HG02870 (cell line): ENCODE measurements at regions not wholly inside any gene's neighbourhood (a gene's known extent, or its start where the extent isn't known, plus 50 kb on each side); places are given as distances from the start of the nearest gene placed in this dataset.
"Not testable (repeated sequence)": the region's sequence is repeated elsewhere in the genome, so short reads cannot be mapped to it uniquely, and the experiment has no call there.

Experiments
- ATAC-seq: cut with Tn5 transposase; IDR thresholded peaks from one replicate; pipeline ENCODE4 v1.9.1; 2021; ENCODE audit warnings: mild to moderate bottlenecking, moderate library complexity; ENCODE audit not compliant: unreplicated experiment

- no peak for ATAC-seq
Measured at GRCh38 chr7:25727446-25727845, 424.6 kb upstream of the NFE2L3 start.

- ATAC-seq = no peak
Measured at GRCh38 chr7:25727876-25728275, 424.1 kb upstream of the NFE2L3 start.

DNA sequence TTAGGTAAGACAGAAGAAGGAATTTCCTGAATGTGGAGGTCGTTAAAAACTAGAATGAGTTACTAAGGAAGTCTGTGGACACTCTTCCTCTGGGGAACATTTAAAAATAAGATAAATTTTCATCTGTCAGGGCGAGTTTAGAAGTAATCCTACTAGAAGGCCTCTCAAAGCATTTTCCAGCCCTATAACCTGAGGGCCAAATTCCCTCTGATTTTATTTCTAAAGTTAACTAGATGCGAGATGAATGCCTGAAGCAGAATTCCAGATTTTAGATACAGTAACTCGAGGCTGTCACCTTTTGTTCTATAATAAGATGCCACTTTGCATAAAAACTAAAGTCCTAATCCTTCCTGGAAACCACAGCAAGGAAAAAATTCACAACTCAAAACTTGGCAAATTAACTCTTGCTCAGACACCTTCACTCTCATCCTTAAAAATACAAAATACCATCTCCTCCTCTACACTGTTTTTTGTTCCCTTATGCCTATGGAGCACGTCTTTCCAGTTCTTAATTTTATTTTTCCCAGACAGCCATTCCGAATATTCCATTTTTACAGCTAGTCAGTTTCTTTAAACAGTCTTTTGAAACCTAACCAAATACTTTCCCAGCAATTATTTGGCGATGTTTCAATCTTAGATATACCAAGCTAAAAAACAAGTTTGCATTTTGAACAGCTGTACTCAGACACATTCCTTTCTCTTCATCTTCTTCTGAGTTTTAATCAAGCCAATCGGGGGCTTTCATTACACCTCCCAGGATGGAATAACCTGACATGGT, 420.7 kb upstream of the NFE2L3 start:
- no peak for ATAC-seq

- no peak for ATAC-seq
Measured at GRCh38 chr7:25731846-25732245, 420.2 kb upstream of the NFE2L3 start.

DNA sequence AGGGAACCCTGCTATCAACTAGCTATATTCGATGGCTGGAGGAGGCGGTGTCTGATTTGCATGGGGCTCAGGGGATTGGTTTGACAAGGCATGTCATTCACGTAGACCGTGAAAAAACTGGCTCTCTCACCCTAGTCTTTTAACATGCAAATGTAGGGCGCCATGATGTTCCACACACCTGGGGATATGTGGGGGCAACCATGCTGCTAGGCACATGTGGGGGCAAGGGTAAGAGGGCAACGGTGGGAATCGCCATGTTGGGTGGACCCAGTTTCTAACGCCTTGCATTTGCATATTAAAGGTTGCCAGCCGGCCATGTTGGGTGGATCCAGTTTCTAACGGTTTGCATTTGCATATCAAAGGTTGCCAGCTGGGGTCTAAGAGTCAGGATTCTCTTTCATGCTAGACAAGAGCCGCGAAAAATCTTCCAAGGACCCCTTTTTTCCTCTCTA, 419.2 kb upstream of the NFE2L3 start:
- no peak for ATAC-seq

DNA sequence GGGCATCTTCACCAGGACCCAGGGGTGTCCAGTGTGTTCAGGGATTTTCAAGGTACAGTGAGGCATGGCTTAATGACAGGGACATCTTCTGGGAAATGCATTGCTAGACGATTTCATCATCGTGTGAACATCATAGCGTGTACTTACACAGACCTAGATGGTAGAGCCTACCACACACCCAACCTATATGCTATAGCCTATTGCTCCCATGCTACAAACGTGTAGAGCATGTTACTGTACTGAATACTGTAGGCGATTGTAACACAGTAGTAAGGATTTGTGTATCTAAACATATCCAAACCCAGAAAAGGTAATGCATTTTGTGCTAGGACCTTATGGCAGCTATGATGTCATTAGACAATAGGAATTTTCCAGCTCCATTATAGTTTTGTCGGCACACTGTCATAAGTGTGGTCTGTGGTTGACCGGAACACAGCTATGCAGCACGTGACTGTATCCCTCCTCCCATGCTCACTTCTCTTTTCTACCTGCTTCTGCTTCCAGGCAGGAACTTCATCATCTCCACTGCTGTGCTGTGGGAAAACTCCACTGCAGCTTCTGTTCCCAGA, 416.2 kb upstream of the NFE2L3 start:
- ATAC-seq = no peak

DNA sequence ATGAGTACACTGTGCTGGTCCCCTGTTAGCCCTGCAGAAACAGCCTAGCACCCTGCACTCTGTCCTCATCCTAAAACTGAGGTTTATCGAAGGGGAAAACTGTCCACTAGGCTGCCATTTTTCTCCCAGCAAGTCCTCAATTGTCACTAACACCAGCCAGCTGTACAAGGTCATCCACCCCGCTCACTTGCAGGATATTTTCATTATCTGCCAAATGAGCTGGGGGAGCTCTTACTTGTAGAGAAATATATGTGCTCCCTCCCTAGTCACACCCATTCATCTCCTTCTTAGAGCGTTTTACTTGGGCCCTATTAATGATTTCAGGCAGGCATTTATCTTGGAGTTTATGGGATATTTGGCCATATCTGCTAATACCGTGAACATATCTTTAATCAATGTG, 413.5 kb upstream of the NFE2L3 start:
- no peak for ATAC-seq

DNA sequence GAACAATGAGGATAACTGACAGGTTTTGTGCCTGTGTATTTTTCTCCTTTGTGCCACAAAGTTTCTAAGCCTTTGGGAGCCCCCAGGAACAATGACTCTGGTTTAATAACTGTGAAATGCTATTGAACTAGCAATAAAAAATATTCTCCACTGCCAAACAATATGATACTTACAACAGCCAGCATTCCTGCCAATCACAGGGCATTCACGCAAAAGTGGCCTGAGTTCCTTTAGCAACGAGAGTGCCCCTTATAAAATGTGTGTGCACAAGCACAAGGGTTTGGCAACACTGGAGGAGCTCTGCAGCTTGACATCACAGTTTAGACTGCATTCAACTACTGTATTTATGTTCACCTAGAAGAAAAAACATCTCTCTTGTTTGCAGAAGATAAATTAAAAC, 412.9 kb upstream of the NFE2L3 start:
- no peak for ATAC-seq

- no peak for ATAC-seq
Measured at GRCh38 chr7:25742316-25742715, 409.7 kb upstream of the NFE2L3 start.

DNA sequence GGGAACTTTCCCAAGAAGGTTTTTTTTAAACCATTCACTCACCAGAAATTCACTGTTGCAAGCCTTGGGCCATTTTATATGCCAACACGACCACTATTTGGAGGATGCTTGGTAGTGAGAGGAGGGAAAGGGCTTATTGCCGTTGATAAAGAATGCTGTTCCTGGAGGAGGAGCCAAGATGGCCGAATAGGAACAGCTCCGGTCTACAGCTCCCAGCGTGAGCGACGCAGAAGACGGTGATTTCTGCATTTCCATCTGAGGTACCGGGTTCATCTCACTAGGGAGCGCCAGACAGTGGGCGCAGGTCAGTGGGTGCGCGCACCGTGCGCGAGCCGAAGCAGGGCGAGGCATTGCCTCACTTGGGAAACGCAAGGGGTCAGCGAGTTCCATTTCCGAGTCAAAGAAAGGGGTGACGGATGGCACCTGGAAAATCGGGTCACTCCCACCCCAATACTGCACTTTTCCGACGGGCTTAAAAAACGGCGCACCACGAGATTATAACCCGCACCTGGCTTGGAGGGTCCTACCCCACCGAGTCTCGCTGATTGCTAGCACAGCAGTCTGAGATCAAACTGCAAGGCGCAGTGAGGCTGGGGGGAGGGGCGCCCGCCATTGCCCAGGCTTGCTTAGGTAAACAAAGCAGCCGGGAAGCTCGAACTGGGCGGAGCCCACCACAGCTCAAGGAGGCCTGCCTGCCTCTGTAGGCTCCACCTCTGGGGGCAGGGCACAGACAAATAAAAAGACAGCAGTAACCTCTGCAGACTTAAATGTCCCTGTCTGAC, 408.1 kb upstream of the NFE2L3 start:
- not testable (repeated sequence) for ATAC-seq

- no peak for ATAC-seq
Measured at GRCh38 chr7:25750744-25751508, 401.1 kb upstream of the NFE2L3 start.

DNA sequence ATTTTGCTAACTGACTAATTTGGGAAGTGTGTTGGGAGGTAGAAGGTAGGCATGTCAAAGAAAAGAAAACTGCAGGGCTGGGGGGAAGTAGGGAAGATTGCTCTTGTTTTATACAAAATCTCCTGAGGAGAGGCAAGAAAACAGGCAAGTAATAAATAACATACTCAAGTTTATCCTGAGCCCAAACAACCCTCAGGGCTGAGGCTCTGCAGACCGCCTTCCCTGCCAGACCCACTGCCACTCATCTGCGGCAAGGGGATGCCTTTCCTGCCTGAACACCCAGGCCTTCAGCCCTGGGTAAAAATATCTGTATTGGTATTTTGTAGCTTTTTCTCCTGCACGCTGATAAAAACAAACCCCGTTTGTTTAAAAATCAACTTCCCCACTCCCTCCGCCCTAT, 399.8 kb upstream of the NFE2L3 start:
- ATAC-seq = no peak

GRCh38 chr7:25752967-25753791, 398.8 kb upstream of the NFE2L3 start:
- no peak for ATAC-seq

- ATAC-seq = no peak
Measured at GRCh38 chr7:25753837-25754236, 398.2 kb upstream of the NFE2L3 start.

DNA sequence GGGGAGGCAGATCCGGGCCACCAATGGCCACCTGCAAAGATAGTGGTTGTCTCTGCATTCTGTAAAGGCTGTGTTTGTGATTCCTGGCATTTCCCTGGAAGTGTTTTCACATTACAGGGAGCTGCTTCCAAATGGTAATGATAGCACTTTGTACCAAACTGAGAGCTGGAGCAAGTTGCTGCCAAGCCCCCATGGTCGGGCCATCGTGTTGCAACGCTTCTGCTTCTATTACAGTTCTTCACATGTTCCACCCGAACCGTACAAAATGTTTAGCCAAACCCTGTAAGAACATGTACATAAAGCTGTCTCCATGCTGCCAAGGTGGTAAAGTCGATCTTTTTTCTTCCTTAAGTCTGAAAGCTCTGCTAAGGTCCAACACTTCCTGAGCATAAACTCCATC, 397.7 kb upstream of the NFE2L3 start:
- ATAC-seq = no peak

DNA sequence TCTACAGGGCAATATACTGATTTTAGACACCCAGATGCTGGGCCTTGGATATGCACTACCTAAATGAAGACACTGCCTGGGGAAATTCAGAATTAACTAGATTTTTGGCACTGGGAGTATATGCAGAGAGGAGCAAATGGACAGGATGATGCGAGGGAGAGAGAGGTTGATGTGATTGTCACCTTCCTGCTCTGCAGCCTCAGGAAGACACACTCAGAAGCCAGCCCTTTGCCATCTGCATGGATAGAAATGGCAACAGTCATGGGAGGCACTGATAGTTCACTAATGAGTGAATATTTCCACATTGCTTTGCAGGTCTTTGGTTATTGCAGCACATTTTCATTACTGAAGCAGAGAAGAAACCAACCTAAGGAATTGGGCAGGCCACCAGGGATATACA, 397.2 kb upstream of the NFE2L3 start:
- no peak for ATAC-seq

DNA sequence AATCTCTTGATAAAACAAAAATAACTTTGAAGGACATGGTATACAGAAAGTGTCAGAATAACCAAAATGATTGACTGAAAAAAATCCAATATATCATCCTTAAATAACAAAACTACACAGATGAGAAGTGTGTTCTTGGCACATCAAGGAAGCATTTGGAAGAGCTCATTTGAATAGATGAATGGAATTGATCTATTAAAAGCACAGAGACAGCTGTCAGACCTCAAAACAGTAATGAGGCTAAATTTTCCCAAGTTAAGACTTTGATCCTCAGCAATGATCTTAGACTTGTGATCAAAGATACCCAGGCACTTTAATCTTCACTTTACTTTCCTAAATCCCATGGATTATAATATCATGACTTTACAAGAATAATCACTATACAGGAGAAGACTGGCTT, 395.4 kb upstream of the NFE2L3 start:
- ATAC-seq = no peak

DNA sequence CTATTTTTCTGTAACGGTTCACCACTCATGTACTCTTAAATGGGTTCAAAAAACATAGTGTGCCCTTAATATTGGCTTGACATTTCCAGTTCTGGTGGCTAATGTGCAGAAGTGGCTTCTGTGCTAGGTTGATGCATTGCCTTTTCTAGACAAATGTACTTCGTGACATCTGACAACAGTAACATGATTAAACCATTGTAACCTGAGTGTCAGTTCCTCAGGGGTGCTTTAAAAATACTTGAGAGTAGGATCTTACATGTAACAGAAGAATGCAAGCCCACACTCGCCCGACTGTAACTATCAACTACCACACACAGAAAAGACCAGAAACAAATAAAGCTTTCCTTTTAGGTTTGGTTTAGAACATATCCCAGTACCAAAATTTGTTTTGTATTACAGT, 393.4 kb upstream of the NFE2L3 start:
- ATAC-seq = no peak

- ATAC-seq = no peak
Measured at GRCh38 chr7:25759286-25759685, 392.7 kb upstream of the NFE2L3 start.

GRCh38 chr7:25759748-25760147, 392.2 kb upstream of the NFE2L3 start:
- ATAC-seq = no peak
